ENCODE measurements at regions not wholly inside any gene's neighbourhood (a gene's known extent, or its start where the extent isn't known, plus 50 kb on each side); places are given as distances from the start of the nearest gene placed in this dataset.

DNA sequence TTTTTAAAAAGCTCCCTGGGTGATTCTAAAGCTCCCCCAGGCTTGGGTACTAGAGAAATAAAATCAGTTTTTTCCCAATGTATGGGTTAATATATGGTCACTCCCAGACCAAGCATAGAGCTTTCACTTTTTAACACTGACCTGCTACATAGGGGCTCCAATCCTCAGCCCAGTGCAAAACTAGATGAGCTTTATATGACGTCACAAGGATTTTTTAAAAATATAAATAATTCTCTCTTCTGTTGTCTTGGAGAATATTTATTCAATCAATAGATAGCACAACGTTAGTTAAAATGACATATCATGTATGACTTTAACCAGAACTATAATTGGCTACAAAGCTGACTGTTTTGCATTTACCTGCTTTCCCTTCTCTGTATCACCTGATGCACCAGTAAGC, 137.9 kb upstream of the TMCC3 start:
- TF ChIP-seq, protein P1, sequence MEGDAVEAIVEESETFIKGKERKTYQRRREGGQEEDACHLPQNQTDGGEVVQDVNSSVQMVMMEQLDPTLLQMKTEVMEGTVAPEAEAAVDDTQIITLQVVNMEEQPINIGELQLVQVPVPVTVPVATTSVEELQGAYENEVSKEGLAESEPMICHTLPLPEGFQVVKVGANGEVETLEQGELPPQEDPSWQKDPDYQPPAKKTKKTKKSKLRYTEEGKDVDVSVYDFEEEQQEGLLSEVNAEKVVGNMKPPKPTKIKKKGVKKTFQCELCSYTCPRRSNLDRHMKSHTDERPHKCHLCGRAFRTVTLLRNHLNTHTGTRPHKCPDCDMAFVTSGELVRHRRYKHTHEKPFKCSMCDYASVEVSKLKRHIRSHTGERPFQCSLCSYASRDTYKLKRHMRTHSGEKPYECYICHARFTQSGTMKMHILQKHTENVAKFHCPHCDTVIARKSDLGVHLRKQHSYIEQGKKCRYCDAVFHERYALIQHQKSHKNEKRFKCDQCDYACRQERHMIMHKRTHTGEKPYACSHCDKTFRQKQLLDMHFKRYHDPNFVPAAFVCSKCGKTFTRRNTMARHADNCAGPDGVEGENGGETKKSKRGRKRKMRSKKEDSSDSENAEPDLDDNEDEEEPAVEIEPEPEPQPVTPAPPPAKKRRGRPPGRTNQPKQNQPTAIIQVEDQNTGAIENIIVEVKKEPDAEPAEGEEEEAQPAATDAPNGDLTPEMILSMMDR (IDR thresholded peaks at IDR 0.05; ENCODE audit: insufficient read depth, low read depth, low read length, missing control alignments), result no peak
- no peak for DNase-seq (ENCODE audit: low read depth)
- H3K4me3 ChIP-seq (ENCODE audit: low read depth, low read length), result no peak overlapping the region

DNA sequence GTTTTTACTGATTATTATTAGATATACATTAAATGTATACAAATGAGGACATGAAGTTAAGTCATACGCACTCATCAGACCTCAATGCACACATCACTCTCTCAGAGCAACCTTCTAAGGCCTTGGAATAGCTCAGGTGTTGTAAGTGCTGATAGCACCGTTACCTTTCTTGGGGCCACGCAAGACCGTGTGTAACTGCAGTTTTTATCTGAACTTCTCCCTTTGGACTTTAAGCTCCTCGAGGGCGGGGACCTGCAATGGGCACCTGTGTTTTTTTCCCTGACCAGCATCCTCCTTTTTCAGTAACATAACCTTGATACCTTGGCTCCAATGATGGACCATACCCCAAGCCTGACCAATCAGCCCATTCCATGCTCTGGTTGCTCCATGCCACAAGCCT, 136.5 kb upstream of the TMCC3 start:
- DNase-seq (ENCODE audit: low read depth), result no peak

DNA sequence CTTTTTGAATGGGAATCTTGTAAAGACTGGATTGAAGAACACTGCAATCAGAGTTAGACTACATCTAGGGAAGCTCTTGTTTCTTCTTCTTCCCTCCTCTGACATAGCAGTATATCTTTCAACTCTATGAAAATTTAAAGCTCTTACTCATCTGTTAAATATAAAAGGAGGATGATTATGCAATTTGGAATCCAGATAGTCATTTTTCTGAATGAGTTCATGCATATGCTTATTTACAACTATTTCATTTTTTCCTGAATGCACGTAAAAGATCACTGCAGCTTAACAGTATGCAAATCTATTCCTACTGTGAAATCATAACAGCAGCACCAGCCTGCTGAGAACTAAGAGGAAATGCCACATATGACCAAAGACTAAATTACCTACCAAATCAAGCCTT, 133.5 kb upstream of the TMCC3 start:
- TF ChIP-seq, protein P1 (IDR thresholded peaks at IDR 0.05; ENCODE audit: insufficient read depth, low read depth, low read length, missing control alignments), result no peak
- no peak for DNase-seq (ENCODE audit: low read depth)

More for the DNA sequence above, 136.5 kb upstream of the TMCC3 start:
- no peak overlapping the region for H3K4me3 ChIP-seq (ENCODE audit: low read depth, low read length)
- TF ChIP-seq, protein P1 (IDR thresholded peaks at IDR 0.05; ENCODE audit: insufficient read depth, low read depth, low read length, missing control alignments), result no peak

DNA sequence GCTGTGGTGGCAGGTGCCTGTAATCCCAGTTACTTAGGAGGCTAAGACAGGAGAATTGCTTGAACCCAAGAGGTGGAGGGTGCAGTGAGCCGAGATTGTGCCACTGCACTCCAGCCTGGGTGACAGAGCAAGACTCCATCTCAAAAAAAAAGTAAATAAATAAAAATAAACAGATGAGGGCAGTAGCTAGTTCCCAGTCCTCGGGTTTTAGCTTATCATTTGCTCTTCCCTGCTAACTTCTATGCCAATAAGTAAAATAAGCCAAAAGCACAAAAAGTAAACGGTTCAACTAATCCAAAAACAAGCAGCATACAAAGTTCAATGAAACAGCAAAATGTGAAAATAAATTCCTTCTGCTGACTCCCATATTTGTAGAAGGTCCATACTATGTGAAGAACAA, 133.0 kb upstream of the TMCC3 start:
- no peak for DNase-seq (ENCODE audit: low read depth)
- H3K4me3 ChIP-seq (ENCODE audit: low read depth, low read length), result no peak overlapping the region
- TF ChIP-seq, protein P1 (IDR thresholded peaks at IDR 0.05; ENCODE audit: insufficient read depth, low read depth, low read length, missing control alignments), result no peak

More for the DNA sequence above, 133.5 kb upstream of the TMCC3 start:
- no peak overlapping the region for H3K4me3 ChIP-seq (ENCODE audit: low read depth, low read length)

DNA sequence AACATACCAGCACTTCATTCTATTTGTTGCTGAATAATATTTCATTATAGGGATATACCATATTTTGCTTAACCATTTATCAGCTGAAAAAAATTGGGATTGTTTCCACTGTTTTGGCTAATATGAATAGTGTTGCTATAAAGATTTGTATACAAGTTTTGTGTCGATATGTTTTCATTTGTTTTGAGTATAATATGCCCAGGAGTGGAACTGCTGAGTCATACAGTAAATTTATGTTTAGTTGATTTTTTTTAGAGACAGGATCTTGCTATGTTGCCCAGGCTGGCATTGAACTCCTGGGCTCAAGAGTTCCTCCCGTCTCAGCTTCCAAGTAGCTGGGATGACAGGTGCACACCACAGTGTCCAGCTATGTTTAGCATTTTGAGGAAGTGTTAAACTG, 131.5 kb upstream of the TMCC3 start:
- H3K4me3 ChIP-seq (ENCODE audit: low read depth, low read length), result no peak overlapping the region
- TF ChIP-seq, protein P1 (IDR thresholded peaks at IDR 0.05; ENCODE audit: insufficient read depth, low read depth, low read length, missing control alignments), result no peak
- no peak for DNase-seq (ENCODE audit: low read depth)

DNA sequence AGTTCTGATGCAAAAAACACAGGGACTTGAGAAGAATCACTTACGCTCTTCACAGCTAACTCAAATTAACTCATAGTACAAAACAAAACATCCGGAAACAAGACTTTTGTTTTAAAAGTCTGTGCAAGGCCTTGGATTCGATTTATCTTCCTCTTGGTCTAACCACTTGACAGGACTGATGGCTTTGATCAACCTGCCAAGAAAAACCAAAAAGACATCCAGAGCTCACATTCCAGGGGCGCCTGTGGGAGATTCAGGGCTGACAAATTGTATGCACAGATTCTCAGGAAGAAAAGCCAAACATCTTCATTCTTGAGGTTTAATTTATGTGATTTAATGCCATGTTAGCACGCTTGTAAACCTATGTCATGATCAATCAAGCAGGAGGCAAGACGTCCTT, 129.1 kb upstream of the TMCC3 start:
- no peak overlapping the region for H3K4me3 ChIP-seq (ENCODE audit: low read depth, low read length)
- TF ChIP-seq, protein P1 (IDR thresholded peaks at IDR 0.05; ENCODE audit: insufficient read depth, low read depth, low read length, missing control alignments), result no peak
- DNase-seq (ENCODE audit: low read depth), result no peak

DNA sequence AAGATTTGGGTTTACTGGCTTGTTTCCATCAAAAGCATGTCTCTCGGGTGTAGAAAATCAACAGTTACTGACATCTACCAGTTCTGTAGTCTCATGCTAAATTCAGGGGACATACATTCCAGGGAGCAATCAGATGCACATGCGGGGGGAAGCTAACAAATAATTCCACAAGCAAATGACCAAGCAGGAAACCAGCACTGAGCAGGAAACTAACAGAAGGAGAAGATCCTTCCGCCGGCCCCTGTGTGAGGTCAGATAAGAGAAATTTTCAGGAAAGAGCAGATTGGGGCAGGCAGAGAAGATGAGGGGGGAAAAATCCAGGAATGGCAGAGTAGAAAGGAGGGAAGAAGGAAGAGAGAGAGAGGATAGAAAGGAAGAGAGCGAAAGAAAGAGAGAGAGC, 127.6 kb upstream of the TMCC3 start:
- DNase-seq (ENCODE audit: low read depth), result no peak
- H3K4me3 ChIP-seq (ENCODE audit: low read depth, low read length), result no peak overlapping the region
- TF ChIP-seq, protein P1 (IDR thresholded peaks at IDR 0.05; ENCODE audit: insufficient read depth, low read depth, low read length, missing control alignments), result no peak
